ENCODE measurements at regions not wholly inside any gene's neighbourhood (a gene's known extent, or its start where the extent isn't known, plus 50 kb on each side); places are given as distances from the start of the nearest gene placed in this dataset.

DNA sequence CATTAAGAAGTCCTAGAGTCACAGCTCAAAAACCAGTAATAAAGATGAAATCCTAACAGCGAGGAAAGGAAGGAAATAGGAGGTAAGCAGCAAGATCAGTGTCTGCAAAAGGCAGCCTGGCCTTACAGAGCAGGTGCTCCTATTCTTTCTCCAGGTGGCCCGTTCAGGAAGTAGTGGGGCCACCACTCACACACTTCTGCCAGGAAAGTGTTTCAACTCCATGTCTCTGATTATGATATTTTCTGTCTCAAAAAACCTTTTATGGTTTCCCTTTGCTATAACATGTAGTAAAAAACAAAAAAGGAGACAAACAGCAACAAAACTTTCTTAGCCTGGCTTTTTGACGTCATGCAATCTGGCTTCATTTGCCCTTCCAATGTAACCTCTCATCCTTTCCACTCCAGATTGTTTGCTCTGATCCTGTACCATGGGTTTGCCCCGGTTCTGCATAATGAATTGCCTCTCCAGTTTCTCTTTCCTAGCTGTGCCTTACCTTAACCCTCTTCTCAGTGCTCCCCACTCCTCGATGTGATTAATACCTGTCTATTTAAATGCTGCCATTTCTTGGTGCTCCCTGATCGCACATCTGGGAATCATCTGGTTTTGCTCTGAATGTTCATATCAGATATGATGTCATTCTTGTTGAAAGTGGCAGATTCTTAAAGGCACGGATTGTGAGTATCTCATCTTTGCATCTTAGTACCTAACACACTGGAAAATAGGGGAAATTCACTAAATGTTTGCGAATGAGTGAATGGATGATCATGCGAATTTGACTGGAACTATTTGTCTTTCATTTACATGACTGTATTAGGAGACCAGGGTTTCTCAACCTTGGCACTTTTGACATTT is 50.6 kb upstream of the PTPRM start:
- TF ChIP-seq, protein P1, sequence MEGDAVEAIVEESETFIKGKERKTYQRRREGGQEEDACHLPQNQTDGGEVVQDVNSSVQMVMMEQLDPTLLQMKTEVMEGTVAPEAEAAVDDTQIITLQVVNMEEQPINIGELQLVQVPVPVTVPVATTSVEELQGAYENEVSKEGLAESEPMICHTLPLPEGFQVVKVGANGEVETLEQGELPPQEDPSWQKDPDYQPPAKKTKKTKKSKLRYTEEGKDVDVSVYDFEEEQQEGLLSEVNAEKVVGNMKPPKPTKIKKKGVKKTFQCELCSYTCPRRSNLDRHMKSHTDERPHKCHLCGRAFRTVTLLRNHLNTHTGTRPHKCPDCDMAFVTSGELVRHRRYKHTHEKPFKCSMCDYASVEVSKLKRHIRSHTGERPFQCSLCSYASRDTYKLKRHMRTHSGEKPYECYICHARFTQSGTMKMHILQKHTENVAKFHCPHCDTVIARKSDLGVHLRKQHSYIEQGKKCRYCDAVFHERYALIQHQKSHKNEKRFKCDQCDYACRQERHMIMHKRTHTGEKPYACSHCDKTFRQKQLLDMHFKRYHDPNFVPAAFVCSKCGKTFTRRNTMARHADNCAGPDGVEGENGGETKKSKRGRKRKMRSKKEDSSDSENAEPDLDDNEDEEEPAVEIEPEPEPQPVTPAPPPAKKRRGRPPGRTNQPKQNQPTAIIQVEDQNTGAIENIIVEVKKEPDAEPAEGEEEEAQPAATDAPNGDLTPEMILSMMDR (IDR thresholded peaks at IDR 0.05): no peak
- TF ChIP-seq POLR2AphosphoS5 (IDR thresholded peaks at IDR 0.05): no peak
- no peak for TF ChIP-seq EP300 (IDR thresholded peaks at IDR 0.05)

Data from gastroesophageal sphincter (tissue), 3 donors.